Epithelial cell of prostate (primary cell): ENCODE measurements at regions not wholly inside any gene's neighbourhood (a gene's known extent, or its start where the extent isn't known, plus 50 kb on each side); places are given as distances from the start of the nearest gene placed in this dataset.
"Not testable (repeated sequence)": the region's sequence is repeated elsewhere in the genome, so short reads cannot be mapped to it uniquely, and the experiment has no call there.

ENCODE experiments used
- DNase-seq: peaks from one replicate; pipeline ENCODE4 v3.0.0-alpha.2; 2011; ENCODE audit warnings: low read depth, low spot score
- H3K27ac ChIP-seq: fragments of 450-650 bp; 2 replicates; pipeline ENCODE4 v1.5.1; 2017; ENCODE audit warnings: mild to moderate bottlenecking

DNA sequence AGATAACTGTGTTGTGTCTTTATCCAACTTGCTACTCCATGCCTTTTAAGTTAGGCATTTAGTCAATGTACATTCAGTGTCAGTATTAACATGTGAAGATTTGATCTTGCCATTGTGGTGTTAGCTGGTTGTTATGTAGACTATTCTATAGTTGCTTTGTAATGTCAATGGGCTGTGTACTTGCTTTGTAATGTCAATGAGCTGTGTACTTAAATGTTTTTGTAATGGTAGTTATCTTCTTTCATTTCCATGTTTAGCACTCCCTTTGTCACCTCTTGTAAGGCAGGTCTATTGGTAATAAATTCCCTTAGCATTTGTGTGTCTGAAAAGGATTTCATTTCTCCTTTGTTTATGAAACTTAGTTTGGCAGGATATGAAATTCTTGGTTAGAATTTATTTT is 53.4 kb downstream of the MC4R start:
- no peak for DNase-seq
- H3K27ac ChIP-seq: no peak overlapping the region

GRCh38 chr18:60311676-60312360 is 60.8 kb downstream of the MC4R start:
- no peak overlapping the region for H3K27ac ChIP-seq

DNA sequence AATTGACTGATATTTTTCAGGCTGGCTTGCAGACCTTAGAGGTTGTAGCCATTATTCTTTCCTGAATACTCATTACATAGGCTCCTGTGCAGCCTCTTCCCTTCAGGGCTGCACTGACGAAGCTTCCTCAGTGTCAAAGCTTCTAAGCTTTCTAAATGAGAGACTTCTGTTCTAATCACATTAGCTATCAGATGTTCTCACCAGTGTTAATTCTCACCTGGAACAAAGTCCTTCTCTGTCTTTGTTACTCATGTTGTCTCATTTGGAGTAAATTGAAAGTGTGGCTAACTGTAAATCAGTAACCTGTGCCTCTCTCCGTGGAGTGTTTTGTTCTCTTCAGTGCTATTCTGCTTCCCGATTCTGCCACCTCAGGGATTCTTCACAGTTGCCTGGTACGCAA is 76.9 kb downstream of the MC4R start:
- no peak for DNase-seq
- H3K27ac ChIP-seq: no peak overlapping the region

More at GRCh38 chr18:60311676-60312360, 60.8 kb downstream of the MC4R start:
- no peak for DNase-seq

- DNase-seq: no peak
- no peak overlapping the region for H3K27ac ChIP-seq
These were observed 80.4 kb downstream of the MC4R start for GRCh38 chr18:60292186-60292585.

DNA sequence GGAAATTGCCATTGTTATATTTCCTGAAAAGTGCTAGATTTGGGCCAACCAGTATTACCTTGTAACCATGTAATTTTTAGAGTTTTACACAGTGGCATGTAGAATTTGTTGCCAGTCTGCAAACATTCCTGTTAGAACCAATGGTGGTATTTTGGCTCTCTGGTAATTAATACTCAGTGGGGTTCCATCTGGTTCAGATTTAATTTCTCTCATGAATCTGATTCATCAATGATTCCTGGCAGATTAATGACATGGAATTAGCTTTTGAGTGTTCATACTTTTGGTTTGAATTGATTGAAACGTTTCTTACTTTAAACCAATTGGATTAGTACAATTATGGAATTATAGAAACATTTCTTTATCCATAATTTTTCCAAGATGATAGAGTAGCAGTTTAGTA is 93.2 kb downstream of the MC4R start:
- no peak overlapping the region for H3K27ac ChIP-seq
- no peak for DNase-seq

GRCh38 chr18:60277855-60278480 is 94.6 kb downstream of the MC4R start:
- no peak overlapping the region for H3K27ac ChIP-seq
- DNase-seq: no peak

DNA sequence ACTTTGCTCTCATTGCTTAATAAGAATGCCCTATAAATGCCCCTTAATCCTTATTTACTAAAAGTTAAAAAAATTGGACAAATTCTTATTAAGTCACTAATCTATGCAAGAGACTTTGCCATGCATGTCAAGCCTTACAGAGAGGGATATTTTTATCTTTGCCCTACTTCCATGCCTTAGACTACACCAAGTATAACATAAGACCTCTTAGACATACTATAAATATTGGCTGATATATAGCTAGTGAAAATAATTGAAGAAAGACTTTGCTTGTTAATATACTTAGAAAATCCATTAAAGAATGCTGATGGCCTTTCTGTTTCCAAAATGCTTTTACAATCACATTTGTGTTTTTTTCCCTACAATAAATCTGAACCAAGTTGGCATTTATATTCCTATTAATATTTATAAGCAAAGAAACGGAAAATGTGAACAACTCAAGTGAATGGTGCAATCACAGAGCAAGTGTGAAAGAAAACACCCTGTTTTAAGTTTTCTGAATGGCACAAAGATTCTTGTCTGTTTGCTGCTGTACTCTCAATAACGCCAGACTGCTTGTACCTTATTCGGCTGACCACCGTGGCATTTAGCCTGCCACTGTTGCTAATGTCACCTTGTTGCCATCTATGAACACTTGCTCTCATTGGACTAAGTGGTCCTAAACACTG is 105.0 kb downstream of the MC4R start:
- no peak for DNase-seq
- no peak overlapping the region for H3K27ac ChIP-seq

DNA sequence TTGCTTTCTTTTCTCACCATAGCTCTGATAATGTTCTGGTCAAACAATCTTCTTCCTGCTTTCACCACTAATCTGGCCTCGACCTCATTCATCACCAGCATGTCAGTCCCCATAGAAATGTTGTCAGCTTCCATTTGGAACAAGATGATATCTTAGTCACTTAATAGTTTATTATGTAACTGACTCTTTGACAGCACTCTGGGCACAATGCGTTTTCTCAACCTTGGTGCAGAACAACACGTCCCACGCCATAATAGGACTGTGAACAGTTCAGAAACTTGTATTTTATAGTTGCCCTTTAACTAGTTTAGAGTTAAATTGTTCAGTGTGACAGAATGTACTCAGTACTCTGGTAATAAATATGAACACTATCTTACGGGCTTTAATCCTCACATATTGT is 106.0 kb downstream of the MC4R start:
- H3K27ac ChIP-seq: no peak overlapping the region
- no peak for DNase-seq

DNA sequence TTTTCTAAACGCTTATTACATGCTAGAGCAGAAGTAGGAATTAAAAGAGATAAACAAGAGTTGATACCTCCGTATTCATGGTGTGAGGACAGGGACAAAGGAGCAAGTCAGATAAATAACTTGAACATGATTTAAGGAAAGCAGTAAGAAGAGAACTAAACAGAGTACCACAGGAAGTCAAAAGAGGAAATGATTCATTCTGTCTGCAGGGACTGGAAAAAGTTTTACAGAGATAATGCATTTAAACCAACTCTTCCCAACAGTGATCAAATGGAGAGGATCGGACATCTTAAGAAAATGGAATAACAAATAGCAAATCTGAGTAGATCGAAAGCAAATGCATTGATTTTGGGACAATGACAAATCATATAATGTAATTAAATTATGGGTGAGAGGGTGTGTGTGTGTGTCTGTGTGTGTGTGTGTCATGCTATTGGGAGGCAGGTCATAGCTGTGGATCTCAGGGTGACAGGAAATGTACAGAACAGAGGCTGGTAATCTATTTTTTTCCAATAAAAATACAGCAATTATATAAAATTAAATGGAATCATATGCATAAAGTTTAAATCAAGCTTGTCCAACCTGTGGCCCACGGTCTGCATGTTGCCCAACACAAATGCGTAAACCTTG is 113.4 kb downstream of the MC4R start:
- no peak for DNase-seq
- H3K27ac ChIP-seq: no peak overlapping the region

GRCh38 chr18:60249388-60249787 is 123.2 kb downstream of the MC4R start:
- no peak for DNase-seq
- H3K27ac ChIP-seq: no peak overlapping the region

DNA sequence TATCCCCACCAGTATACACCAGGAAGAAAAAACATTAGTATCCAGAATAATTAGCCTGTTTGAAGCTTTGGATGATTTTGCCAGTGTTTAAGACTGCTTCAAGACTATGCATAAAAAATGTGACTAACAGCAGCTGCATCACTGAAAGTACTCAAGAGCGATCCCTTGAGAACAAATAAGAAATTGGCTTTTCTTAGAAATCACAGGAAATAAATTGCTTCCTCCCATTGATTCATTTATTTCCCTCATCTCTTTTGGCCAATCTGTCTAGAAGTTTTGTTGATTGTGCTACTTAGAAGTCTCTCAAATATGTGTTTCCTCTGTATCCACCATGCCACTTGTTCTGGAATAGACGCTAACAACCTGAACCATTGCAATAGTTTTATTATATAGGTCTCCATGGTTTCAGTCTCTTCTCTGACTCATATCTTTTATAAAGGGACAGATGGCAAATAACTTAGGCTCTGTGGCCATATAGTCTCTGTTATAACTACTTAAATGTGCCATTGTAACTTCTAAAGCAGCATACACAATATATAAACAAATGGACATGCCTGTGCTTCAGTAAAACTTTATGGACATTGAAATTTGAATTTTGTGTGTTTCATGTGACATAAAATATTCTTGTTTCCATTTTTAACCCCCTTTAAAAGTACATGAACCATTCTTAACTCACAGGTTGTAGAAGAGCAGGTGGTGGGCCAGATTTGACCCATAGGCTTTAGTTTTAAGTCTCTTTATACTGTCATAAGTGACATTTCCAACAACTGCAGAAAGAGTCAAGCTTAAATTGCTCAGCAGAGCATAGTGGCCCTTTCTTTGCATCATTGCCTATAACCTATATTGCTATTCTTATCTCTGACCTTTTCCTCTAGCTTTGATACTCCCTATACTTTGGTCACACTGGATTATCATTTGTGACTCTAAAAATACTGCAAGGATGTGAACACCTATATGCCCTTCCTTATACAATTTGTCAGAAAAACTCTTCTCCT is 123.9 kb downstream of the MC4R start:
- no peak overlapping the region for H3K27ac ChIP-seq
- no peak for DNase-seq

DNA sequence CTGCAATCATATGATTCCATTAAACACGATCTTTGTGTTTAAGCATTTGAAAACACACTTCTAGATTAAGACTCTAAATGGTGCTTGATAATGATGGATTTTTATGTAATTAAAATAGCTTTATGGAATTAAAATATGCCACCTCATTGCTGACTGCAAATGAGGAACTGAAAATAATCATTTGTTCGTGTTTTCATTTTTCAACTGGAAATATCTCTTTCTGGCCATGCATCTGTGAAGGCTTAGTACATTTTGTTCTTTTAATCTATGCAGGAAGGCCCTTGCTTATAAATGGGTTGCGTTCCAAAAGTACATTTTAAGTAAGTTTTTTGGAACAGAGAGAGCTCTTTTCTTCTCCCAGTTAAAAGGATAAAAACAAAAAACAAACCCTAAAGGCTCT is 125.5 kb downstream of the MC4R start:
- DNase-seq: no peak
- H3K27ac ChIP-seq: no peak overlapping the region

GRCh38 chr18:60246606-60247005 is 126.0 kb downstream of the MC4R start:
- H3K27ac ChIP-seq: no peak overlapping the region
- no peak for DNase-seq

- DNase-seq: no peak
- no peak overlapping the region for H3K27ac ChIP-seq
These were observed 127.5 kb downstream of the MC4R start for GRCh38 chr18:60245096-60245495.

GRCh38 chr18:60239024-60239710 is 133.4 kb downstream of the MC4R start:
- DNase-seq, H3K27ac ChIP-seq: not testable (repeated sequence)

DNA sequence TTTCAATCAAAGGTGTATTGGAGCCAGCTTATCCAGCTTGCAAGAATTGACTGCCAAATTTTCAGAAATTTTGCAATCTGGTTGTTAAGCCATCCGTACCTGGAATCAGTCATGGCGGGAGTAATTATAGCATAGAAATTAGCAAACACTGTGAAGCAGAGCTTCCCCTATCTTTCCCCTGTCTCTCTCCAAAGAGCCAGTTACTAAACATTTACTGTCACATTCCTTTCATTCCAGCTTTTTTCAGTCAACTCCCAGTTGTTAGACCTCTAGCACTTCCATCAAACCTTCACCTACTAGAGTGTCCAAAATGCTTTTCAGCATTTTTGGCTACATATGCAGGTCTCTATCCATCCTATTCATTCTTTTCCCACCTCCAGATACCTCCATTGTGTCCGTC is 137.4 kb downstream of the MC4R start:
- no peak for DNase-seq
- H3K27ac ChIP-seq: no peak overlapping the region

GRCh38 chr18:60232541-60232940 is 140.0 kb downstream of the MC4R start:
- peak overlapping the region; percentile 19 for H3K27ac ChIP-seq
- peak; percentile 68 for DNase-seq

GRCh38 chr18:60228609-60229595 is 143.7 kb downstream of the MC4R start:
- no peak for DNase-seq
- no peak overlapping the region for H3K27ac ChIP-seq
